Right atrium auricular region (tissue), 2 donors: ENCODE measurements at regions not wholly inside any gene's neighbourhood (a gene's known extent, or its start where the extent isn't known, plus 50 kb on each side); places are given as distances from the start of the nearest gene placed in this dataset.

Experiments used
- DNase-seq: peaks from one replicate; pipeline ENCODE4 v3.0.0-alpha.2; 2019; ENCODE audit warnings: low spot score
- H3K27ac ChIP-seq, 2 donors: fragments of 200-600 bp; sonication (generic); 1 replicate in 1 of 2; 2 replicates in 1 of 2; pipeline ENCODE4 v1.5.1; 2016 to 2019
- H3K27me3 ChIP-seq, 2 donors: fragments of 200-600 bp; sonication (generic); one replicate each; pipeline versions ENCODE4 v1.5.1 to v1.6.0; 2017 to 2019
- H3K36me3 ChIP-seq: fragments of 200-600 bp; sonication (generic); one replicate; pipeline ENCODE4 v1.5.1; 2016
- H3K4me1 ChIP-seq, 2 donors: fragments of 200-600 bp; sonication (generic); one replicate each; pipeline versions ENCODE4 v1.5.1 to v1.6.0; 2017 to 2019
- H3K4me3 ChIP-seq, 2 donors: fragments of 200-600 bp; sonication (generic); 1 replicate in 1 of 2; 2 replicates in 1 of 2; pipeline ENCODE4 v1.5.1; 2017 to 2019; ENCODE audit warnings: mild to moderate bottlenecking in 1 of 2, moderate library complexity in 1 of 2
- H3K9me3 ChIP-seq, 2 donors: fragments of 200-600 bp; sonication (generic); one replicate each; pipeline ENCODE4 v1.5.1; 2019
- TF ChIP-seq, protein P1 (sequence below), 2 donors: fragments of 200-600 bp; sonication (generic); IDR thresholded peaks; one replicate each; pipeline ENCODE4 v1.5.1; 2019; ENCODE audit warnings: antibody characterized with exemption in 2 of 2

GRCh38 chr16:82358161-82358560 lies 188.1 kb upstream of the MPHOSPH6 start:
- TF ChIP-seq, protein P1, sequence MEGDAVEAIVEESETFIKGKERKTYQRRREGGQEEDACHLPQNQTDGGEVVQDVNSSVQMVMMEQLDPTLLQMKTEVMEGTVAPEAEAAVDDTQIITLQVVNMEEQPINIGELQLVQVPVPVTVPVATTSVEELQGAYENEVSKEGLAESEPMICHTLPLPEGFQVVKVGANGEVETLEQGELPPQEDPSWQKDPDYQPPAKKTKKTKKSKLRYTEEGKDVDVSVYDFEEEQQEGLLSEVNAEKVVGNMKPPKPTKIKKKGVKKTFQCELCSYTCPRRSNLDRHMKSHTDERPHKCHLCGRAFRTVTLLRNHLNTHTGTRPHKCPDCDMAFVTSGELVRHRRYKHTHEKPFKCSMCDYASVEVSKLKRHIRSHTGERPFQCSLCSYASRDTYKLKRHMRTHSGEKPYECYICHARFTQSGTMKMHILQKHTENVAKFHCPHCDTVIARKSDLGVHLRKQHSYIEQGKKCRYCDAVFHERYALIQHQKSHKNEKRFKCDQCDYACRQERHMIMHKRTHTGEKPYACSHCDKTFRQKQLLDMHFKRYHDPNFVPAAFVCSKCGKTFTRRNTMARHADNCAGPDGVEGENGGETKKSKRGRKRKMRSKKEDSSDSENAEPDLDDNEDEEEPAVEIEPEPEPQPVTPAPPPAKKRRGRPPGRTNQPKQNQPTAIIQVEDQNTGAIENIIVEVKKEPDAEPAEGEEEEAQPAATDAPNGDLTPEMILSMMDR (IDR thresholded peaks at IDR 0.05): no peak
- peaks cover 0 to under 1% of the 10 kb centered on the region in 2 donors for H3K4me1 ChIP-seq
- no peaks in the 10 kb centered on the region for H3K9me3 ChIP-seq
- H3K27ac ChIP-seq: no peak overlapping the region
- no peaks in the 10 kb centered on the region for H3K36me3 ChIP-seq
- DNase-seq: no peak
- H3K4me3 ChIP-seq: no peak overlapping the region
- H3K27me3 ChIP-seq: no peaks in the 10 kb centered on the region

GRCh38 chr16:82357237-82357636 lies 187.2 kb upstream of the MPHOSPH6 start:
- no peak for DNase-seq
- no peaks in the 10 kb centered on the region for H3K4me1 ChIP-seq
- H3K27me3 ChIP-seq: no peaks in the 10 kb centered on the region
- no peaks in the 10 kb centered on the region for H3K9me3 ChIP-seq
- TF ChIP-seq, protein P1 (IDR thresholded peaks at IDR 0.05): no peak
- no peak overlapping the region for H3K4me3 ChIP-seq
- no peaks in the 10 kb centered on the region for H3K36me3 ChIP-seq
- H3K27ac ChIP-seq: no peak overlapping the region

- DNase-seq: no peak
- no peaks in the 10 kb centered on the region for H3K36me3 ChIP-seq
- H3K9me3 ChIP-seq: no peaks in the 10 kb centered on the region
- no peaks in the 10 kb centered on the region for H3K27me3 ChIP-seq
- no peaks in the 10 kb centered on the region for H3K4me1 ChIP-seq
- TF ChIP-seq, protein P1 (IDR thresholded peaks at IDR 0.05): no peak
- no peak overlapping the region for H3K27ac ChIP-seq
- H3K4me3 ChIP-seq: no peak overlapping the region
Measured at GRCh38 chr16:82350560-82350959, 180.5 kb upstream of the MPHOSPH6 start.

DNA sequence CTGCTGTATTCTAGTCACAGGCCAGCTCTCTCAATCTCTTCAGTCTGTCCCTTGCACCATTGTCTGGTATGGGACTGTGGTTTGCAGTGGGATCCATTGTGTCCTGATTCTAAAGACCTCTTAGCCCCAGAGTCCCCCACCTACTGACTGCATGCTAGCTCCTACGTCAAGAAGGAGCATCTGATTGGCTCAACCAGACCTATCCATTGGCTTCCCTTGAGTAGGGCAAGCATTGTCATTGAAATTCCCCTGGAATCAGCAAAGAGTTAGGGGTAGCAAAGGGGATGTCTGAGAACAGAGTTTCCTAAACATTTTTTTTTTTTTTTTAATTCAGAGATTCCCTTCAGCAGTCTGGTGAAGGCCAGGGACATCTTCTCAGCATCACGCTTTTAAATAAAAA lies 175.3 kb upstream of the MPHOSPH6 start:
- H3K27ac ChIP-seq: no peak overlapping the region
- no peak overlapping the region for H3K4me3 ChIP-seq
- TF ChIP-seq, protein P1 (IDR thresholded peaks at IDR 0.05): no peak
- H3K4me1 ChIP-seq: no peaks in the 10 kb centered on the region
- H3K27me3 ChIP-seq: no peaks in the 10 kb centered on the region
- no peak for DNase-seq
- H3K9me3 ChIP-seq: peaks cover 0 to 5% of the 10 kb centered on the region in 2 donors
- no peaks in the 10 kb centered on the region for H3K36me3 ChIP-seq

DNA sequence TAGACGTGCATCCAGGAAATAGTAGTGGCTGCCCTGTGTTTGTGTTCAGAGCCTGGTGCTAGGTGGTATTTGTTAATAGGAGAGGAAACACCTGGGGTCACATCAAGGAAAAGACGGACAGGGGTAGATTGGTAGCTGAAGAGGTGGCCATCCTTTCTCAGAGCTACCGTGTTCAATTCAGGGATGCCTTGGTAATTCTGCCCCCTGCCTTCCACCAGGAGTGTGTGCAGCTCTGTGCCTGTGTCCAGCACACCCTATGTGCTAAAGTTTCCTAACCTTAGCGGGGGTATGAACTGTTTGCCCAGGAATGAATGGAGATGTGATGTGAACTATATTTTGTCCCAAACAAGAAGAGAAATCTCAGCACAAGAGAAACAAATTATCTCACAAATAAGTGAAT lies 174.1 kb upstream of the MPHOSPH6 start:
- H3K36me3 ChIP-seq: no peaks in the 10 kb centered on the region
- TF ChIP-seq, protein P1 (IDR thresholded peaks at IDR 0.05): peak; percentile 39 to 65
- no peak overlapping the region for H3K4me3 ChIP-seq
- no peaks in the 10 kb centered on the region for H3K4me1 ChIP-seq
- no peak overlapping the region for H3K27ac ChIP-seq
- DNase-seq: no peak
- H3K9me3 ChIP-seq: peaks cover 0 to 5% of the 10 kb centered on the region in 2 donors
- no peaks in the 10 kb centered on the region for H3K27me3 ChIP-seq

GRCh38 chr16:82341146-82341669 lies 171.2 kb upstream of the MPHOSPH6 start:
- H3K4me1 ChIP-seq: no peaks in the 10 kb centered on the region
- H3K36me3 ChIP-seq: no peaks in the 10 kb centered on the region
- no peak overlapping the region for H3K4me3 ChIP-seq
- no peak overlapping the region for H3K27ac ChIP-seq
- peaks cover 0 to 5% of the 10 kb centered on the region in 2 donors for H3K9me3 ChIP-seq
- H3K27me3 ChIP-seq: no peaks in the 10 kb centered on the region
- DNase-seq: no peak
- TF ChIP-seq, protein P1 (IDR thresholded peaks at IDR 0.05): no peak
